HCT116 (cell line): ENCODE measurements at regions not wholly inside any gene's neighbourhood (a gene's known extent, or its start where the extent isn't known, plus 50 kb on each side); places are given as distances from the start of the nearest gene placed in this dataset.

Experiments used
- ATAC-seq: fragments of 200-7000 bp; cut with Tn5 transposase; 2 replicates; pipeline ENCODE4 v1.9.1; 2020; ENCODE audit warnings: mild to moderate bottlenecking, moderate library complexity
- BruUV-seq: library from RNA; stranded (reverse); fragments of 400-500 nt; replicated peaks from 2 replicates; lab custom pipeline; 2021; lab: Mats Ljungman, UMichigan
- CTCF ChIA-PET: fragments of 300-600 bp; sonication (Branson Sonifier 250); formaldehyde crosslinking; loops from one replicate; lab custom pipeline; 2021; ENCODE audit warnings: antibody characterized with exemption; lab: Charles Lee
- POLR2A ChIA-PET: fragments of 300-600, 350-600 bp; sonication (Branson Sonifier 250); formaldehyde crosslinking; loops from one replicate; lab custom pipeline; 2021; ENCODE audit warnings: antibody characterized with exemption; lab: Charles Lee
- RAD21 ChIA-PET, 2 experiments: fragments of 300-600 bp; sonication (Branson Sonifier 250); formaldehyde crosslinking; loops; one replicate each; lab custom pipeline; 2023; ENCODE audit warnings: low total read pairs in 2 of 2; ENCODE audit not compliant: uncharacterized antibody in 2 of 2, unreplicated experiment in 2 of 2, low non-redundant PET in 1 of 2; lab: Charles Lee
- DNase-seq: peaks from one replicate; pipeline ENCODE4 v3.0.0-alpha.2; 2010; ENCODE audit warnings: low read depth, low spot score
- H2AFZ ChIP-seq: fragments of 200-600 bp; shearing (Covaris generic), sonication (generic); 2 replicates; pipeline ENCODE4 v1.6.1; 2017; ENCODE audit warnings: low read depth, mixed run types, mixed read lengths, antibody characterized with exemption, low read length; ENCODE audit not compliant: poor library complexity, severe bottlenecking
- H3K27ac ChIP-seq: 2 replicates; pipeline ENCODE4 v1.5.1; 2012; ENCODE audit warnings: low read depth, low read length
- H3K27me3 ChIP-seq: fragments of 200-600 bp; sonication (generic); 2 replicates; pipeline ENCODE4 v1.6.1; 2016; ENCODE audit warnings: mixed run types, low read length, mixed read lengths; ENCODE audit not compliant: insufficient read depth
- H3K36me3 ChIP-seq, 2 experiments: fragments of 200-500 bp in 1 of 2; fragments of 200-600 bp in 1 of 2; sonication (Bioruptor generic) in 1 of 2; sonication (generic) in 1 of 2; 2 replicates each; pipeline versions ENCODE4 v1.5.1 to v1.6.1; 2014 to 2016; ENCODE audit warnings: low read length in 2 of 2, inconsistent platforms in 1 of 2, mixed read lengths in 1 of 2, mixed run types in 1 of 2; ENCODE audit not compliant: insufficient read depth in 2 of 2, control insufficient read depth in 1 of 2
- H3K4me1 ChIP-seq, 2 experiments: fragments of 200-600 bp in 1 of 2; sonication (generic) in 1 of 2; 2 replicates each; pipeline versions ENCODE4 v1.5.1 to v1.6.1; 2012 to 2017; ENCODE audit warnings: low read length in 2 of 2, inconsistent platforms in 1 of 2, mild to moderate bottlenecking in 1 of 2, mixed read lengths in 1 of 2, mixed run types in 1 of 2, moderate library complexity in 1 of 2; ENCODE audit not compliant: insufficient read depth in 2 of 2, control insufficient read depth in 1 of 2
- H3K4me2 ChIP-seq: fragments of 200-600 bp; sonication (generic); 2 replicates; pipeline ENCODE4 v1.6.1; 2017; ENCODE audit warnings: mixed run types, low read length, mixed read lengths
- H3K4me3 ChIP-seq, 2 experiments: fragments of 200-600 bp in 1 of 2; sonication (generic) in 1 of 2; replicated peaks in 1 of 2; 2 replicates each; pipeline ENCODE4 v1.5.1; 2011 to 2016; ENCODE audit warnings: low read length in 2 of 2, control low read depth in 1 of 2, low read depth in 1 of 2, mild to moderate bottlenecking in 1 of 2, mixed read lengths in 1 of 2, mixed run types in 1 of 2
- H3K79me2 ChIP-seq: fragments of 200-600 bp; sonication (generic); 2 replicates; pipeline ENCODE4 v1.6.1; 2017; ENCODE audit warnings: mild to moderate bottlenecking, mixed run types, low read length, moderate library complexity, mixed read lengths; ENCODE audit not compliant: insufficient read depth
- H3K9ac ChIP-seq: fragments of 200-600 bp; sonication (generic); 2 replicates; pipeline ENCODE4 v1.6.1; 2016; ENCODE audit warnings: low read length, mixed read lengths
- H3K9me2 ChIP-seq: fragments of 200-600 bp; sonication (generic), shearing (Covaris generic); 2 replicates; pipeline ENCODE4 v1.6.1; 2017; ENCODE audit warnings: mixed run types, mild to moderate bottlenecking, moderate library complexity; ENCODE audit not compliant: insufficient read depth
- H3K9me3 ChIP-seq, 2 experiments: fragments of 200-500 bp in 1 of 2; fragments of 200-600 bp in 1 of 2; sonication (Bioruptor generic) in 1 of 2; sonication (generic) in 1 of 2; 2 replicates each; pipeline ENCODE4 v1.6.1; 2014 to 2017; ENCODE audit warnings: low read length in 2 of 2, mixed read lengths in 2 of 2, inconsistent platforms in 1 of 2, low read depth in 1 of 2, mild to moderate bottlenecking in 1 of 2, mixed run types in 1 of 2, moderate library complexity in 1 of 2; ENCODE audit not compliant: control insufficient read depth in 1 of 2, insufficient read depth in 1 of 2
- H4K20me1 ChIP-seq: fragments of 200-600 bp; sonication (generic), shearing (Covaris generic); 2 replicates; pipeline ENCODE4 v1.6.1; 2017; ENCODE audit warnings: mixed run types, mild to moderate bottlenecking, moderate library complexity; ENCODE audit not compliant: insufficient read depth
- CEBPB ChIP-seq: IDR thresholded peaks from 2 replicates; pipeline ENCODE4 v1.6.1; 2012; ENCODE audit warnings: low read depth
- ELF1 ChIP-seq: IDR thresholded peaks from 2 replicates; pipeline ENCODE4 v1.6.1; 2012; ENCODE audit warnings: low read depth, borderline replicate concordance
- EZH2phosphoT487 ChIP-seq: fragments of 200-600 bp; IDR thresholded peaks from 2 replicates; pipeline ENCODE4 v1.6.1; 2018; ENCODE audit warnings: antibody characterized with exemption, borderline replicate concordance
- POLR2A ChIP-seq: IDR thresholded peaks from 2 replicates; pipeline ENCODE4 v1.7.0; 2011; ENCODE audit warnings: borderline replicate concordance; ENCODE audit not compliant: insufficient read depth, insufficient read length; ENCODE audit errors: extremely low read depth
- POLR2AphosphoS5 ChIP-seq: IDR thresholded peaks from 2 replicates; pipeline ENCODE4 v1.6.1; 2011; ENCODE audit warnings: mild to moderate bottlenecking, low read depth, low read length, moderate library complexity
- SIN3A ChIP-seq: IDR thresholded peaks from 2 replicates; pipeline ENCODE4 v1.6.1; 2012; ENCODE audit warnings: low read depth
- SP1 ChIP-seq: IDR thresholded peaks from 2 replicates; pipeline ENCODE4 v1.6.1; 2012; ENCODE audit warnings: low read depth
- SRF ChIP-seq: IDR thresholded peaks from 2 replicates; pipeline ENCODE4 v1.6.1; 2012; ENCODE audit warnings: low read depth
- YY1 ChIP-seq: IDR thresholded peaks from 2 replicates; pipeline ENCODE4 v1.6.1; 2011; ENCODE audit warnings: low read length, low read depth, moderate library complexity, mild to moderate bottlenecking; ENCODE audit not compliant: insufficient replicate concordance; ENCODE audit errors: extremely low read depth
- intact Hi-C: fragments of 100-400 bp; cut with micrococcal nuclease; formaldehyde crosslinking; loops from 2 replicates; pipeline ENCODE4 v1.10.0; 2022
- TF ChIP-seq, protein P1 (sequence below), 3 experiments: fragments of 200-600 bp in 1 of 3; sonication (generic) in 1 of 3; IDR thresholded peaks in 2 of 3; conservative IDR thresholded peaks in 1 of 3; 2 replicates each; pipeline ENCODE4 v1.5.1; 2012 to 2017; ENCODE audit warnings: low read depth in 2 of 3, low read length in 2 of 3, antibody characterized with exemption in 1 of 3, borderline replicate concordance in 1 of 3, control low read depth in 1 of 3, mild to moderate bottlenecking in 1 of 3, mixed read lengths in 1 of 3, mixed run types in 1 of 3, moderate library complexity in 1 of 3; ENCODE audit not compliant: insufficient read depth in 1 of 3
- TF ChIP-seq, protein P2 (sequence below): IDR thresholded peaks from 2 replicates; pipeline ENCODE4 v1.6.1; 2012; ENCODE audit warnings: low read depth
- TF ChIP-seq, protein P3 (sequence below): IDR thresholded peaks from 2 replicates; pipeline ENCODE4 v1.6.1; 2011; ENCODE audit warnings: mild to moderate bottlenecking, low read length, moderate library complexity; ENCODE audit not compliant: insufficient replicate concordance; ENCODE audit errors: extremely low read depth

DNA sequence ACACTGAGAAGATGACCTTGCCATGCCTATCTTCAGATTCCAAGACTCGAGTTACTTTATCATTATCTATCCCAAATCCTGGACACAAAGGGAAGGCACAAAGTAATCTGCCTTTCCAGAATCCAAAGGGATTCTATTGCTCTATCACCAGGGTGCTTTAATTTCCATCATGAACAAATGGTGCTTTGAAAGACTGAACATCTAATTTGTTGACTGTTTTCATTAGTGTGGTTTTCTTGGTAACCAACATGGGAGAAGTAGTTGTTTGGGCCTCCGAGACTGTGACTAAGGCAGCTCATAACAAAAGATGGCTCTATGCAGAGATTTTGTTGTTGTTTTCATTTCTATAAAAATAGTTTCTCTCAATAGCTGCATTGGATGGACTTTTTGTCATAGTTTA, 441.0 kb upstream of the SOX9 start:
- H3K27ac ChIP-seq = no peak overlapping the region
- H3K36me3 ChIP-seq = no peaks in the 10 kb centered on the region
- no peaks in the 10 kb centered on the region for H3K27me3 ChIP-seq
- H3K9me2 ChIP-seq = no peaks in the 10 kb centered on the region
- H3K4me2 ChIP-seq = no peak overlapping the region
- no peaks in the 10 kb centered on the region for H3K79me2 ChIP-seq
- CTCF ChIA-PET = no interaction called here
- intact Hi-C loops = no loop called here
- ATAC-seq (no peak), DNase-seq (no peak)
- RAD21 ChIA-PET = no interaction called here
- no peak overlapping the region for H3K4me3 ChIP-seq
- H3K4me1 ChIP-seq = no peaks in the 10 kb centered on the region
- H2AFZ ChIP-seq = no peak overlapping the region
- POLR2A ChIA-PET = no interaction called here
- BruUV-seq = no TSS peak
- TF ChIP-seq SP1 = no peak
- no peaks in the 10 kb centered on the region for H3K9me3 ChIP-seq
- no peak overlapping the region for H3K9ac ChIP-seq
- no peaks in the 10 kb centered on the region for H4K20me1 ChIP-seq

DNA sequence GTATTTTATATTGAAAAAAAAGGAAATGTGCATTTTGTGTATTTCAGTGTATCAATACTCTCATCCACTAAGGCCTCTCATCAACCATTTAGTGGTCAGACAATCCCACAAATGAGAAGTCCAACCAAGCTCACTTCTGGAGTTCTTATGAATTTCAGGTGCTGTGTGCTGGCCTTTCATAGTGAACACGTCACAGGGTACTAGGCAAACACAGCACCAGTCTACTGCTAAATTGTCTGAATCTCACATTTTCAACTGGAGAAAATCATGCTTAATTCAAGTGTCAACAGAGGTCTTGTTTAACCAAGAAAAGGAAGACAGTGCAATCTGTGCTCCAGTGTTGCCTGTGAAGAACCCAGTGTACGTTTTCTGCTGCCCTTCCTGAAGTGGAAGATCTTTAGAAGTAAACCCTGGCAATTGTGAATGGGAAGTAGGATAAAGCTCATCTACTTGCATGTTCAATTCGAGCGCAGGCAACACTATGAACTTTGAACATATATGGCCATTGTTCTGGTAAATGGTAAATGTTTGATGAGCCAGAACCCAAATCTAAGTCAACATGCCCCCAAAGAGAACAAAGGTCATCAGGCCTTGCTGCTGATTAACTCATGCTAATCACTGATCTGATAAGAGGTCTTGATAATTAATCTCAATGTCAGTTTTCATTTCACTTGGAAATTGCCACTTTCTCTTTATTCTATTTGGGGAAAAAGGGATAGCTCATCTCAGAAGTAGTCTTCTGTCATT, 439.2 kb upstream of the SOX9 start:
- Histone ChIP-seq H3K9me2 (no peaks in the 10 kb centered on the region), H2AFZ (no peak overlapping the region), H3K27me3 (no peaks in the 10 kb centered on the region), H3K27ac (no peak overlapping the region), H3K4me1 (no peaks in the 10 kb centered on the region), H3K4me3 (no peak overlapping the region), H3K79me2 (no peaks in the 10 kb centered on the region), H3K4me2 (no peak overlapping the region), H3K9me3 (no peaks in the 10 kb centered on the region), H4K20me1 (no peaks in the 10 kb centered on the region), H3K9ac (no peak overlapping the region), H3K36me3 (no peaks in the 10 kb centered on the region)
- no TSS peak for BruUV-seq
- intact Hi-C loops = no loop called here
- ATAC-seq (no peak), DNase-seq (no peak)
- POLR2A ChIA-PET = no interaction called here
- RAD21 ChIA-PET = no interaction called here
- CTCF ChIA-PET = no interaction called here
- TF ChIP-seq SIN3A (no peak), YY1 (no peak), CEBPB (no peak), EZH2phosphoT487 (no peak), POLR2A (no peak), ELF1 (no peak), POLR2AphosphoS5 (no peak), SRF (no peak)
- TF ChIP-seq, protein P1, sequence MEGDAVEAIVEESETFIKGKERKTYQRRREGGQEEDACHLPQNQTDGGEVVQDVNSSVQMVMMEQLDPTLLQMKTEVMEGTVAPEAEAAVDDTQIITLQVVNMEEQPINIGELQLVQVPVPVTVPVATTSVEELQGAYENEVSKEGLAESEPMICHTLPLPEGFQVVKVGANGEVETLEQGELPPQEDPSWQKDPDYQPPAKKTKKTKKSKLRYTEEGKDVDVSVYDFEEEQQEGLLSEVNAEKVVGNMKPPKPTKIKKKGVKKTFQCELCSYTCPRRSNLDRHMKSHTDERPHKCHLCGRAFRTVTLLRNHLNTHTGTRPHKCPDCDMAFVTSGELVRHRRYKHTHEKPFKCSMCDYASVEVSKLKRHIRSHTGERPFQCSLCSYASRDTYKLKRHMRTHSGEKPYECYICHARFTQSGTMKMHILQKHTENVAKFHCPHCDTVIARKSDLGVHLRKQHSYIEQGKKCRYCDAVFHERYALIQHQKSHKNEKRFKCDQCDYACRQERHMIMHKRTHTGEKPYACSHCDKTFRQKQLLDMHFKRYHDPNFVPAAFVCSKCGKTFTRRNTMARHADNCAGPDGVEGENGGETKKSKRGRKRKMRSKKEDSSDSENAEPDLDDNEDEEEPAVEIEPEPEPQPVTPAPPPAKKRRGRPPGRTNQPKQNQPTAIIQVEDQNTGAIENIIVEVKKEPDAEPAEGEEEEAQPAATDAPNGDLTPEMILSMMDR (IDR thresholded peaks at IDR 0.05 in 2 of 3, conservative IDR thresholded peaks at IDR 0.05 in 1 of 3; ENCODE audit: borderline replicate concordance in 1 of 3, insufficient read depth in 1 of 3, low read depth in 2 of 3, low read length in 2 of 3) = no peak
- TF ChIP-seq, protein P2, sequence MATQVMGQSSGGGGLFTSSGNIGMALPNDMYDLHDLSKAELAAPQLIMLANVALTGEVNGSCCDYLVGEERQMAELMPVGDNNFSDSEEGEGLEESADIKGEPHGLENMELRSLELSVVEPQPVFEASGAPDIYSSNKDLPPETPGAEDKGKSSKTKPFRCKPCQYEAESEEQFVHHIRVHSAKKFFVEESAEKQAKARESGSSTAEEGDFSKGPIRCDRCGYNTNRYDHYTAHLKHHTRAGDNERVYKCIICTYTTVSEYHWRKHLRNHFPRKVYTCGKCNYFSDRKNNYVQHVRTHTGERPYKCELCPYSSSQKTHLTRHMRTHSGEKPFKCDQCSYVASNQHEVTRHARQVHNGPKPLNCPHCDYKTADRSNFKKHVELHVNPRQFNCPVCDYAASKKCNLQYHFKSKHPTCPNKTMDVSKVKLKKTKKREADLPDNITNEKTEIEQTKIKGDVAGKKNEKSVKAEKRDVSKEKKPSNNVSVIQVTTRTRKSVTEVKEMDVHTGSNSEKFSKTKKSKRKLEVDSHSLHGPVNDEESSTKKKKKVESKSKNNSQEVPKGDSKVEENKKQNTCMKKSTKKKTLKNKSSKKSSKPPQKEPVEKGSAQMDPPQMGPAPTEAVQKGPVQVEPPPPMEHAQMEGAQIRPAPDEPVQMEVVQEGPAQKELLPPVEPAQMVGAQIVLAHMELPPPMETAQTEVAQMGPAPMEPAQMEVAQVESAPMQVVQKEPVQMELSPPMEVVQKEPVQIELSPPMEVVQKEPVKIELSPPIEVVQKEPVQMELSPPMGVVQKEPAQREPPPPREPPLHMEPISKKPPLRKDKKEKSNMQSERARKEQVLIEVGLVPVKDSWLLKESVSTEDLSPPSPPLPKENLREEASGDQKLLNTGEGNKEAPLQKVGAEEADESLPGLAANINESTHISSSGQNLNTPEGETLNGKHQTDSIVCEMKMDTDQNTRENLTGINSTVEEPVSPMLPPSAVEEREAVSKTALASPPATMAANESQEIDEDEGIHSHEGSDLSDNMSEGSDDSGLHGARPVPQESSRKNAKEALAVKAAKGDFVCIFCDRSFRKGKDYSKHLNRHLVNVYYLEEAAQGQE = no peak
- TF ChIP-seq, protein P3, sequence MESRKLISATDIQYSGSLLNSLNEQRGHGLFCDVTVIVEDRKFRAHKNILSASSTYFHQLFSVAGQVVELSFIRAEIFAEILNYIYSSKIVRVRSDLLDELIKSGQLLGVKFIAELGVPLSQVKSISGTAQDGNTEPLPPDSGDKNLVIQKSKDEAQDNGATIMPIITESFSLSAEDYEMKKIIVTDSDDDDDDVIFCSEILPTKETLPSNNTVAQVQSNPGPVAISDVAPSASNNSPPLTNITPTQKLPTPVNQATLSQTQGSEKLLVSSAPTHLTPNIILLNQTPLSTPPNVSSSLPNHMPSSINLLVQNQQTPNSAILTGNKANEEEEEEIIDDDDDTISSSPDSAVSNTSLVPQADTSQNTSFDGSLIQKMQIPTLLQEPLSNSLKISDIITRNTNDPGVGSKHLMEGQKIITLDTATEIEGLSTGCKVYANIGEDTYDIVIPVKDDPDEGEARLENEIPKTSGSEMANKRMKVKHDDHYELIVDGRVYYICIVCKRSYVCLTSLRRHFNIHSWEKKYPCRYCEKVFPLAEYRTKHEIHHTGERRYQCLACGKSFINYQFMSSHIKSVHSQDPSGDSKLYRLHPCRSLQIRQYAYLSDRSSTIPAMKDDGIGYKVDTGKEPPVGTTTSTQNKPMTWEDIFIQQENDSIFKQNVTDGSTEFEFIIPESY = no peak
